Ascending aorta (tissue), 2 donors: ENCODE measurements at regions not wholly inside any gene's neighbourhood (a gene's known extent, or its start where the extent isn't known, plus 50 kb on each side); places are given as distances from the start of the nearest gene placed in this dataset.
"Not testable (repeated sequence)": the region's sequence is repeated elsewhere in the genome, so short reads cannot be mapped to it uniquely, and the experiment has no call there.

Experiments
- DNase-seq, 2 donors: peaks; one replicate each; pipeline ENCODE4 v3.0.0-alpha.2; 2019; ENCODE audit warnings: low spot score in 2 of 2
- H3K27ac ChIP-seq, 2 donors: fragments of 200-600 bp; sonication (generic); one replicate each; pipeline ENCODE4 v1.5.1; 2016 to 2017; ENCODE audit warnings: mild to moderate bottlenecking in 1 of 2
- H3K27me3 ChIP-seq: fragments of 200-600 bp; sonication (generic); one replicate; pipeline ENCODE4 v1.5.1; 2017
- H3K36me3 ChIP-seq, 2 donors: fragments of 200-600 bp; sonication (generic); one replicate each; pipeline ENCODE4 v1.5.1; 2016
- H3K4me1 ChIP-seq, 2 donors: fragments of 200-600 bp; sonication (generic); one replicate each; pipeline ENCODE4 v1.5.1; 2016 to 2017; ENCODE audit warnings: mild to moderate bottlenecking in 1 of 2
- H3K4me3 ChIP-seq, 2 donors: fragments of 200-600 bp; sonication (generic); one replicate each; pipeline ENCODE4 v1.5.1; 2016 to 2017; ENCODE audit warnings: mild to moderate bottlenecking in 1 of 2
- H3K9me3 ChIP-seq, 2 donors: fragments of 200-600 bp; sonication (generic); one replicate each; pipeline ENCODE4 v1.5.1; 2016
- CTCF ChIP-seq, 3 experiments: fragments of 200-600 bp in 2 of 3; fragments of 450-650 bp in 1 of 3; sonication (generic) in 2 of 3; IDR thresholded peaks; one replicate each; pipeline ENCODE4 v1.5.1; 2016 to 2019; ENCODE audit warnings: antibody characterized with exemption in 3 of 3, mild to moderate bottlenecking in 1 of 3, moderate library complexity in 1 of 3
- intact Hi-C: fragments of 100-400 bp; cut with DNase I; formaldehyde crosslinking; loops from one replicate; pipeline ENCODE4 v1.15.1; 2023

- intact Hi-C loops: no loop called here
- H3K9me3 ChIP-seq: peaks cover 0 to 2% of the 10 kb centered on the region in 2 donors
- H3K27me3 ChIP-seq: no peaks in the 10 kb centered on the region
- DNase-seq: no peak
- H3K4me1 ChIP-seq: no peaks in the 10 kb centered on the region
- H3K36me3 ChIP-seq: no peaks in the 10 kb centered on the region
- H3K27ac ChIP-seq: no peak overlapping the region
- TF ChIP-seq CTCF (IDR thresholded peaks at IDR 0.05): no peak
- no peak overlapping the region for H3K4me3 ChIP-seq
Measured at GRCh38 chr12:92398565-92399309, 253.1 kb upstream of the BTG1 start.

GRCh38 chr12:92396647-92397252, 251.1 kb upstream of the BTG1 start:
- intact Hi-C loops: no loop called here
- H3K4me3 ChIP-seq: no peak overlapping the region
- TF ChIP-seq CTCF (IDR thresholded peaks at IDR 0.05): no peak
- no peaks in the 10 kb centered on the region for H3K27me3 ChIP-seq
- no peak overlapping the region for H3K27ac ChIP-seq
- H3K36me3 ChIP-seq: no peaks in the 10 kb centered on the region
- H3K4me1 ChIP-seq: no peaks in the 10 kb centered on the region
- peaks cover 0 to 12% of the 10 kb centered on the region in 2 donors for H3K9me3 ChIP-seq
- DNase-seq: no peak

- no peak for DNase-seq
- Histone ChIP-seq H3K9me3 (peaks cover 0 to 12% of the 10 kb centered on the region in 2 donors), H3K36me3 (no peaks in the 10 kb centered on the region), H3K27ac (no peak overlapping the region), H3K4me3 (no peak overlapping the region), H3K27me3 (no peaks in the 10 kb centered on the region), H3K4me1 (no peaks in the 10 kb centered on the region)
- intact Hi-C loops: no loop called here
- no peak for TF ChIP-seq CTCF (IDR thresholded peaks at IDR 0.05)
Measured at GRCh38 chr12:92395322-92395721, 249.7 kb upstream of the BTG1 start.

- no peak for DNase-seq
- no peaks in the 10 kb centered on the region for H3K4me1 ChIP-seq
- TF ChIP-seq CTCF (IDR thresholded peaks at IDR 0.05): no peak
- no peak overlapping the region for H3K27ac ChIP-seq
- intact Hi-C loops: no loop called here
- H3K36me3 ChIP-seq: no peaks in the 10 kb centered on the region
- no peak overlapping the region for H3K4me3 ChIP-seq
- no peaks in the 10 kb centered on the region for H3K27me3 ChIP-seq
- peaks cover 0 to 12% of the 10 kb centered on the region in 2 donors for H3K9me3 ChIP-seq
Measured at GRCh38 chr12:92394895-92395294, 249.2 kb upstream of the BTG1 start.

GRCh38 chr12:92393504-92393903, 247.9 kb upstream of the BTG1 start:
- no peak overlapping the region for H3K27ac ChIP-seq
- DNase-seq: no peak
- H3K9me3 ChIP-seq: peaks cover 0 to 12% of the 10 kb centered on the region in 2 donors
- H3K4me3 ChIP-seq: no peak overlapping the region
- intact Hi-C loops: no loop called here
- H3K27me3 ChIP-seq: no peaks in the 10 kb centered on the region
- no peak for TF ChIP-seq CTCF (IDR thresholded peaks at IDR 0.05)
- no peaks in the 10 kb centered on the region for H3K4me1 ChIP-seq
- no peaks in the 10 kb centered on the region for H3K36me3 ChIP-seq

- H3K4me3 ChIP-seq, H3K36me3 ChIP-seq, DNase-seq, H3K27me3 ChIP-seq, H3K4me1 ChIP-seq, intact Hi-C loops, H3K27ac ChIP-seq: not testable (repeated sequence)
- H3K9me3 ChIP-seq: peaks cover 0 to 12% of the 10 kb centered on the region in 2 donors
Measured at GRCh38 chr12:92391726-92392125, 246.1 kb upstream of the BTG1 start.
